GM12878 (cell line): ENCODE measurements at regions not wholly inside any gene's neighbourhood (a gene's known extent, or its start where the extent isn't known, plus 50 kb on each side); places are given as distances from the start of the nearest gene placed in this dataset.
A peak's percentile ranks its signal among the peaks of the same experiment; 100 is the strongest.

Experiments used
- ATAC-seq: fragments of 200-7000 bp; cut with Tn5 transposase; 3 replicates; pipeline ENCODE4 v1.9.1; 2020; ENCODE audit warnings: mild to moderate bottlenecking, moderate library complexity
- BruUV-seq: library from RNA; stranded (reverse); fragments of 400-500 nt; replicated peaks from 2 replicates; lab custom pipeline; 2021; lab: Mats Ljungman, UMichigan
- CTCF ChIA-PET: fragments of 300-600 bp; sonication (Branson Sonifier 250); formaldehyde crosslinking; extraction: SDS; loops from one replicate; lab custom pipeline; 2021; ENCODE audit warnings: inconsistent platforms; lab: Yijun Ruan, JAX
- POLR2A ChIA-PET: fragments of 350-600 bp; formaldehyde crosslinking; extraction: SDS; loops from one replicate; lab custom pipeline; 2021; ENCODE audit warnings: inconsistent platforms; lab: Charles Lee
- RAD21 ChIA-PET: fragments of 300-600 bp; sonication (Branson Sonifier 250); formaldehyde crosslinking; loops from one replicate; lab custom pipeline; 2023; ENCODE audit warnings: antibody characterized with exemption; ENCODE audit not compliant: unreplicated experiment; lab: Charles Lee
- SMC1A ChIA-PET: fragments of 300-600 bp; sonication (Branson Sonifier 250); formaldehyde crosslinking; loops from one replicate; lab custom pipeline; 2023; ENCODE audit not compliant: unreplicated experiment, uncharacterized antibody; lab: Charles Lee
- DNase-seq: peaks from one replicate; pipeline ENCODE4 v3.0.0-alpha.2; 2011; ENCODE audit warnings: low read depth, low spot score
- FAIRE-seq: peaks from 3 replicates; lab custom pipeline; 2011; peaks lifted over from hg19 to GRCh38; lab: Jason Lieb, UNC
- H2AFZ ChIP-seq: 2 replicates; pipeline ENCODE4 v1.6.0; 2011; ENCODE audit warnings: low read depth, low read length, control low read depth; ENCODE audit not compliant: control insufficient read depth
- H3K27ac ChIP-seq: 2 replicates; pipeline ENCODE4 v1.5.1; 2011; ENCODE audit warnings: control low read depth; ENCODE audit not compliant: control insufficient read depth, insufficient read depth
- H3K27me3 ChIP-seq, 2 experiments: replicated peaks in 1 of 2; 2 replicates each; pipeline versions ENCODE4 v1.6.0 to v1.6.1; 2011; ENCODE audit warnings: low read length in 1 of 2; ENCODE audit not compliant: control insufficient read depth in 2 of 2, insufficient read depth in 2 of 2
- H3K36me3 ChIP-seq, 2 experiments: 2 replicates each; pipeline ENCODE4 v1.5.1; 2011; ENCODE audit warnings: low read length in 1 of 2; ENCODE audit not compliant: control insufficient read depth in 2 of 2, insufficient read depth in 2 of 2
- H3K4me1 ChIP-seq: 2 replicates; pipeline ENCODE4 v1.6.1; 2011; ENCODE audit warnings: mild to moderate bottlenecking, low read length, moderate library complexity, mixed read lengths; ENCODE audit not compliant: control insufficient read depth, insufficient read depth
- H3K4me2 ChIP-seq: 2 replicates; pipeline ENCODE4 v1.6.0; 2011; ENCODE audit warnings: control low read depth; ENCODE audit not compliant: control insufficient read depth, insufficient read depth
- H3K4me3 ChIP-seq: fragments of 200-600 bp; sonication (generic); 2 replicates; pipeline ENCODE4 v1.5.1; 2016
- H3K79me2 ChIP-seq: 2 replicates; pipeline ENCODE4 v1.6.0; 2011; ENCODE audit warnings: low read length; ENCODE audit not compliant: control insufficient read depth, insufficient read depth
- H3K9ac ChIP-seq: 2 replicates; pipeline ENCODE4 v1.8.0; 2011; ENCODE audit warnings: low read length, control low read depth, mixed read lengths; ENCODE audit not compliant: control insufficient read depth, insufficient read depth
- H3K9me3 ChIP-seq: replicated peaks from 3 replicates; pipeline ENCODE4 v1.5.1; 2011; ENCODE audit warnings: mild to moderate bottlenecking, low read length; ENCODE audit not compliant: control insufficient read depth, insufficient read depth
- H4K20me1 ChIP-seq: 2 replicates; pipeline ENCODE4 v1.6.0; 2011; ENCODE audit not compliant: control insufficient read depth, insufficient read depth
- CHD1 ChIP-seq: IDR thresholded peaks from 2 replicates; pipeline ENCODE4 v1.6.1; 2012; ENCODE audit warnings: low read depth, low read length, improper control_type of control experiment
- EZH2 ChIP-seq: IDR thresholded peaks from 2 replicates; pipeline ENCODE4 v1.6.1; 2012; ENCODE audit warnings: low read depth, mild to moderate bottlenecking, control low read depth, inconsistent platforms, low read length, borderline replicate concordance; ENCODE audit not compliant: control insufficient read depth
- HDGF ChIP-seq: fragments of 450-650 bp; IDR thresholded peaks from 2 replicates; pipeline ENCODE4 v1.6.1; 2016; ENCODE audit warnings: antibody characterized with exemption
- KLF5 ChIP-seq: fragments of 450-650 bp; IDR thresholded peaks from 2 replicates; pipeline ENCODE4 v1.6.1; 2014; ENCODE audit warnings: mild to moderate bottlenecking; ENCODE audit not compliant: partially characterized antibody
- NBN ChIP-seq: fragments of 450-650 bp; IDR thresholded peaks from 2 replicates; pipeline ENCODE4 v1.6.1; 2016
- NFYB ChIP-seq: IDR thresholded peaks from 2 replicates; pipeline ENCODE4 v1.6.1; 2011; ENCODE audit warnings: low read depth, mild to moderate bottlenecking, low read length, improper control_type of control experiment, moderate library complexity; ENCODE audit not compliant: insufficient read depth
- SIX5 ChIP-seq: IDR thresholded peaks from 2 replicates; pipeline ENCODE4 v1.6.1; 2011; ENCODE audit warnings: mild to moderate bottlenecking, low read depth, low read length, moderate library complexity; ENCODE audit not compliant: severe bottlenecking
- SMAD1 ChIP-seq: fragments of 450-650 bp; IDR thresholded peaks from 2 replicates; pipeline ENCODE4 v1.6.1; 2018; ENCODE audit warnings: mild to moderate bottlenecking, low read depth; ENCODE audit not compliant: partially characterized antibody
- SPI1 ChIP-seq: IDR thresholded peaks from 2 replicates; pipeline ENCODE4 v1.6.1; 2011; ENCODE audit warnings: low read depth, mild to moderate bottlenecking, low read length, moderate library complexity, borderline replicate concordance; ENCODE audit not compliant: insufficient read depth
- TARDBP ChIP-seq: IDR thresholded peaks from 2 replicates; pipeline ENCODE4 v1.6.1; 2016; ENCODE audit warnings: borderline replicate concordance
- ZBTB4 ChIP-seq: fragments of 450-650 bp; formaldehyde crosslinking; IDR thresholded peaks from 2 replicates; pipeline ENCODE4 v1.4.0; 2022; ENCODE audit warnings: mild to moderate bottlenecking, moderate library complexity
- WGBS: methylation state at CpG from one replicate; pipeline ENCODE4 v1.1.6; 2016; ENCODE audit warnings: low lambda C conversion rate; ENCODE audit not compliant: insufficient replicate concordance, insufficient coverage; ENCODE audit errors: missing lambda C conversion rate; 5-methylcytosine and 5-hydroxymethylcytosine counted together
- in situ Hi-C: fragments of 300-500 bp; cut with MboI; formaldehyde crosslinking; loops from 9 replicates; pipeline ENCODE4 v1.14.3; 2018; ENCODE audit warnings: mixed read lengths
- intact Hi-C: fragments of 100-400 bp; cut with micrococcal nuclease; formaldehyde crosslinking; loops from one replicate; pipeline ENCODE4 v1.14.2; 2022; ENCODE audit not compliant: unreplicated experiment
- TF ChIP-seq, protein P1 (sequence below), 3 experiments: IDR thresholded peaks in 2 of 3; conservative IDR thresholded peaks in 1 of 3; 2 replicates each; pipeline ENCODE4 v1.5.1; 2011; ENCODE audit warnings: low read depth in 3 of 3, low read length in 3 of 3, mild to moderate bottlenecking in 3 of 3, control low read depth in 2 of 3, moderate library complexity in 2 of 3, inconsistent platforms in 1 of 3, mixed read lengths in 1 of 3; ENCODE audit not compliant: control insufficient read depth in 2 of 3, insufficient read depth in 1 of 3; ENCODE audit errors: extremely low read depth in 1 of 3
- TF ChIP-seq, protein P2 (sequence below): IDR thresholded peaks from 2 replicates; pipeline ENCODE4 v1.6.1; 2012; ENCODE audit warnings: improper control_type of control experiment, low read depth, low read length; ENCODE audit not compliant: insufficient replicate concordance

DNA sequence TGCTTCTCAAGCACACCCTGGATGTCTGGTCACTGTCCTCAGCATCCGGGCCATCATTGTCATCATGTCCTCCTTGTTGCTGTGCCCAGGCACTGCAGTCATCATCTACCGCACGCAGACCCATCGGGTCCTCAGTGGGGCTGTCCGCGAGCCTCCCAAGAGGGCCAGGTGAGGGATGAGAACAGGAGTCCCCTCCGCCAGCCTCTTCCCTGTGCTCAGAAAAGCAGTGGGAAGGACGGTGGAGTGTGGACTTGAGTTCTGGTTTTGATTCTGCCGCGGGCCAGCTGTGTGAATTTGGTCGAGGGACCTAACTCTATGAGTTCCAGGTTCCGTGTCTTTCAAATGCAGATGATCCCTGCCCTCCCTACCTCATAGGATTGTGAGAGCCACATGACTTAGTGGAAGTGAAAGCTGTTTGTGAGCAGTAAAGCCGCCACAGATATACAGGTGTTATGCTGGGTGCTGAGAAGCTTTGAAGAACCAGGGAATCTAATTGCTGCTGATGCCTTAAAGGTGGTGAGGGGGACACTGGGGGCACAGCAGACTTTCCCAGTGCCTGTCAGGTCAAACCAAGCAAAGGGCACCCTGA is 122.9 kb upstream of the RAP1B start:
- DNase-seq, result no peak
- Histone ChIP-seq H3K27ac (no peak overlapping the region), H3K79me2 (no peaks in the 10 kb centered on the region), H3K27me3 (no peaks in the 10 kb centered on the region), H3K4me1 (peaks cover 9% of the 10 kb centered on the region), H3K9me3 (no peaks in the 10 kb centered on the region; the same call in 2 of the 3 replicates), H4K20me1 (no peaks in the 10 kb centered on the region), H3K9ac (no peak overlapping the region), H3K4me3 (no peak overlapping the region), H2AFZ (no peak overlapping the region), H3K36me3 (no peaks in the 10 kb centered on the region), H3K4me2 (no peak overlapping the region)
- ChIA-PET CTCF (interaction anchor here (1.2 kb wide), 1 partner anchor 113 kb away, joined by 3 read pairs; no protein-coding TSS in a partner anchor), SMC1A (interaction anchor here (0.9 to 2.1 kb wide), 4 partner anchors 11 to 115 kb away, joined by 3 to 15 read pairs (median 6); no protein-coding TSS in a partner anchor), POLR2A (no interaction called here), RAD21 (interaction anchor here (1.1 kb wide), 1 partner anchor 10 kb away, joined by 3 read pairs; no protein-coding TSS in a partner anchor)
- in situ Hi-C loops, result no loop called here
- peak; percentile 63 for ATAC-seq
- TF ChIP-seq SPI1, result peak; percentile 26; the same call in 1 of the 2 replicates
- no peak for TF ChIP-seq EZH2
- no peak for TF ChIP-seq CHD1
- no peak for TF ChIP-seq KLF5
- TF ChIP-seq HDGF, result no peak
- peak; percentile 48; the same call in 1 of the 2 replicates for TF ChIP-seq NFYB
- TF ChIP-seq, protein P1, sequence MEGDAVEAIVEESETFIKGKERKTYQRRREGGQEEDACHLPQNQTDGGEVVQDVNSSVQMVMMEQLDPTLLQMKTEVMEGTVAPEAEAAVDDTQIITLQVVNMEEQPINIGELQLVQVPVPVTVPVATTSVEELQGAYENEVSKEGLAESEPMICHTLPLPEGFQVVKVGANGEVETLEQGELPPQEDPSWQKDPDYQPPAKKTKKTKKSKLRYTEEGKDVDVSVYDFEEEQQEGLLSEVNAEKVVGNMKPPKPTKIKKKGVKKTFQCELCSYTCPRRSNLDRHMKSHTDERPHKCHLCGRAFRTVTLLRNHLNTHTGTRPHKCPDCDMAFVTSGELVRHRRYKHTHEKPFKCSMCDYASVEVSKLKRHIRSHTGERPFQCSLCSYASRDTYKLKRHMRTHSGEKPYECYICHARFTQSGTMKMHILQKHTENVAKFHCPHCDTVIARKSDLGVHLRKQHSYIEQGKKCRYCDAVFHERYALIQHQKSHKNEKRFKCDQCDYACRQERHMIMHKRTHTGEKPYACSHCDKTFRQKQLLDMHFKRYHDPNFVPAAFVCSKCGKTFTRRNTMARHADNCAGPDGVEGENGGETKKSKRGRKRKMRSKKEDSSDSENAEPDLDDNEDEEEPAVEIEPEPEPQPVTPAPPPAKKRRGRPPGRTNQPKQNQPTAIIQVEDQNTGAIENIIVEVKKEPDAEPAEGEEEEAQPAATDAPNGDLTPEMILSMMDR (IDR thresholded peaks at IDR 0.05 in 2 of 3, conservative IDR thresholded peaks at IDR 0.05 in 1 of 3; ENCODE audit: control insufficient read depth in 2 of 3, extremely low read depth in 1 of 3, insufficient read depth in 1 of 3, low read depth in 3 of 3, low read length in 3 of 3), result no peak
- no peak for TF ChIP-seq SMAD1
- no peak for TF ChIP-seq TARDBP
- TF ChIP-seq, protein P2, sequence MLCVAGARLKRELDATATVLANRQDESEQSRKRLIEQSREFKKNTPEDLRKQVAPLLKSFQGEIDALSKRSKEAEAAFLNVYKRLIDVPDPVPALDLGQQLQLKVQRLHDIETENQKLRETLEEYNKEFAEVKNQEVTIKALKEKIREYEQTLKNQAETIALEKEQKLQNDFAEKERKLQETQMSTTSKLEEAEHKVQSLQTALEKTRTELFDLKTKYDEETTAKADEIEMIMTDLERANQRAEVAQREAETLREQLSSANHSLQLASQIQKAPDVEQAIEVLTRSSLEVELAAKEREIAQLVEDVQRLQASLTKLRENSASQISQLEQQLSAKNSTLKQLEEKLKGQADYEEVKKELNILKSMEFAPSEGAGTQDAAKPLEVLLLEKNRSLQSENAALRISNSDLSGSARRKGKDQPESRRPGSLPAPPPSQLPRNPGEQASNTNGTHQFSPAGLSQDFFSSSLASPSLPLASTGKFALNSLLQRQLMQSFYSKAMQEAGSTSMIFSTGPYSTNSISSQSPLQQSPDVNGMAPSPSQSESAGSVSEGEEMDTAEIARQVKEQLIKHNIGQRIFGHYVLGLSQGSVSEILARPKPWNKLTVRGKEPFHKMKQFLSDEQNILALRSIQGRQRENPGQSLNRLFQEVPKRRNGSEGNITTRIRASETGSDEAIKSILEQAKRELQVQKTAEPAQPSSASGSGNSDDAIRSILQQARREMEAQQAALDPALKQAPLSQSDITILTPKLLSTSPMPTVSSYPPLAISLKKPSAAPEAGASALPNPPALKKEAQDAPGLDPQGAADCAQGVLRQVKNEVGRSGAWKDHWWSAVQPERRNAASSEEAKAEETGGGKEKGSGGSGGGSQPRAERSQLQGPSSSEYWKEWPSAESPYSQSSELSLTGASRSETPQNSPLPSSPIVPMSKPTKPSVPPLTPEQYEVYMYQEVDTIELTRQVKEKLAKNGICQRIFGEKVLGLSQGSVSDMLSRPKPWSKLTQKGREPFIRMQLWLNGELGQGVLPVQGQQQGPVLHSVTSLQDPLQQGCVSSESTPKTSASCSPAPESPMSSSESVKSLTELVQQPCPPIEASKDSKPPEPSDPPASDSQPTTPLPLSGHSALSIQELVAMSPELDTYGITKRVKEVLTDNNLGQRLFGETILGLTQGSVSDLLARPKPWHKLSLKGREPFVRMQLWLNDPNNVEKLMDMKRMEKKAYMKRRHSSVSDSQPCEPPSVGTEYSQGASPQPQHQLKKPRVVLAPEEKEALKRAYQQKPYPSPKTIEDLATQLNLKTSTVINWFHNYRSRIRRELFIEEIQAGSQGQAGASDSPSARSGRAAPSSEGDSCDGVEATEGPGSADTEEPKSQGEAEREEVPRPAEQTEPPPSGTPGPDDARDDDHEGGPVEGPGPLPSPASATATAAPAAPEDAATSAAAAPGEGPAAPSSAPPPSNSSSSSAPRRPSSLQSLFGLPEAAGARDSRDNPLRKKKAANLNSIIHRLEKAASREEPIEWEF, result no peak
- no peak for TF ChIP-seq NBN
- no peak for TF ChIP-seq ZBTB4 (CRISPR knock-in tag)
- no peak for TF ChIP-seq SIX5
- BruUV-seq, result no TSS peak
- WGBS, result 88% methylated on average over 13 of the region's 13 CpGs
- no peak for FAIRE-seq
- intact Hi-C loops, result no loop called here
